NCI-H446 treated with DMSO at 0.1 percent for 48 hours (cell line): ENCODE measurements at regions not wholly inside any gene's neighbourhood (a gene's known extent, or its start where the extent isn't known, plus 50 kb on each side); places are given as distances from the start of the nearest gene placed in this dataset.

Experiments
- DNase-seq: peaks from one replicate; lab custom pipeline; 2025; lab: John Stamatoyannopoulos, UW

DNA sequence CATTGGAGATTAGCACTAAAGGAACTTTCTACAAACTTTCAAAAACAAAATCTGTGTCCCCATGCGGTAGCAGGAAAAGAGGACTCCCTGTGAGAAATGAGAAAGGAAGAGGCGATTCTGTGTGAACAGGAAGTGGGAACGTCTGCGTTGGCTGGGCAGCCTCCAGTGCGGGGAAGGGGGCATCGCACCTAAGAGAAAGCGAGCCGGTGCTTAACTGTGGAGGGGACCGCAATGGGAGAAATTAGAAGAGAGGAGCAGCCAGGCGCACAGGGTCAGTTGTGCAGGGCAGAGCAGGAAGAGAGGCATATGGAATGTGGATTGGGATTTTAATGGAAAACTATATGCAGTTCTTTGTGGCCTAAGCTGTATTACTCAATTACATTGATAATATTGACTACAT is 77.4 kb upstream of the DOCK9 start:
- no peak for DNase-seq

GRCh38 chr13:99055735-99056134 is 77.9 kb upstream of the DOCK9 start:
- no peak for DNase-seq

GRCh38 chr13:99056381-99057014 is 78.6 kb upstream of the DOCK9 start:
- DNase-seq = no peak

DNA sequence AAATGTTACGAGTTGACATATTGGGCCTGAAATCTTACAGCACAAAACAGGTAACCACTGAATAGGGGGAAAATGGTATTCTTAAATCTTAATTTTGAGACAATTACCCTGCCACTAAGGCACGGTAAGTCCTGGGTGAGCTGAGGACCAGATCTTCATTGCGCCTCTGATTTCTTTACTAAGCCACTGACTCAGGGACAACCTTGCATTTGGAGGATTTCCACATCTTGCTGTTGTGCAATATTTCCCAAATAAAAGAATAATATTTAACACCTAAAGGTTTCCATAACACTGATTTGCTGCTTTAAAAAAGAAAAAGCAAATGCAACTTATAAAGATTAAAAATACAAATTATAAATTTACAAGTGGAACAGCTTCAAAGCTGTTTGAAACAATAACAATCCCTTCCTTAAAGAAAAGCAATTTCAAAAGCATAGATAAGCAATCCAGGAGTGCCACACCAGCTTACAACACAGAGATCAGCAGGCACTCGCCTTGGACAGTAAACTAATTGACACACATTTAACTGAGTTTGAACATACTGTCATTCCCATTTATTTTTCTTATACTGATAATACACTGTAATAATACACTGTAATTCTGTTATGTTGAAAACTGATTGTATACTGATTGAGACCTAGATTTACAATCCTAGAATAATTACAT is 79.6 kb upstream of the DOCK9 start:
- DNase-seq = no peak

- DNase-seq = no peak
Observed at GRCh38 chr13:99058527-99059495, 80.9 kb upstream of the DOCK9 start.

DNA sequence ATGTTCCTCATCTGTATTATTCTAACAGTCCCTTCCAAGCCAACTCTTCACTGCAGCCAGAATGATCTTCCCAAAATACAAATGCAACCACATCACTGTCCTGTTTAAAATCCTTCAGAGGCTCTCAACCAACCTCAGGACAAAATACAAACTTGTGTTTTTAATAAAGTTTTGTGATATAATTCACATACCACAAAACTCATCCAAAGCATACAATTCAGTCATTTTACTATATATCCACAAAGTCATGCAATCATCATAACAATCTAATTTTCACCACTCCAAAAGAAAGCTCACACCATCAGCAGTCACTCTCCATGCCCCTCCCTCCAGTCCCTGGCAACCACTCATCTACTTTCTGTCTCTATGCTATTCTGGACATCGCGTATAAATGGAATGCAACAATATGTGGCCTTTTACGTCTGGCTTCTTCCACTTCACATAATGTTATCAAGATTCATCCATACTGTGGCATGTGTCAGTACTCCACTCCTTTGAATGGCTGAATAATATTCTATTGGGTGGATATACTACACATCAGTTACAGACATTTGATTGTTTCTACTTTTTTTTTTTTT is 81.7 kb upstream of the DOCK9 start:
- DNase-seq = no peak

DNA sequence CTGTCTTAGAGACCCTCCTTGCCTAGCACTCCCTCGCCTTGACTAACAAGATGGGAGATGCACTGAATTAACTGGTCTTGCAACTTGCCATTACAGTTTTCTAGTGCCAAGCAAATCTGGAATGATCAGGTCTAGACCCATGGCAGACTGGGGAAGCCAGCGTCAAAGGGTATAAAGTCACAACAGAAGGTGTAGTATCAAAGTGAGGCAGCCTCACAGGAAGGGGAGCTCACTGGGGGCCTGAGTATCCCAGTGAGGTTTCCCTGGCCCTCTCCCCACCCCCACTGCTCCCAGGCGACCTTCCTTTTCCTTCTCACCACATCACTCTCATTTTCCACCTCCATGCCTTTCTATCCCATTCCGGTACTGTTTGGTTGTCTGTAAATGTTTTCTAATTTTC is 83.5 kb upstream of the DOCK9 start:
- no peak for DNase-seq

- peak; percentile 41 for DNase-seq
Observed at GRCh38 chr13:99062593-99062992, 84.7 kb upstream of the DOCK9 start.

DNA sequence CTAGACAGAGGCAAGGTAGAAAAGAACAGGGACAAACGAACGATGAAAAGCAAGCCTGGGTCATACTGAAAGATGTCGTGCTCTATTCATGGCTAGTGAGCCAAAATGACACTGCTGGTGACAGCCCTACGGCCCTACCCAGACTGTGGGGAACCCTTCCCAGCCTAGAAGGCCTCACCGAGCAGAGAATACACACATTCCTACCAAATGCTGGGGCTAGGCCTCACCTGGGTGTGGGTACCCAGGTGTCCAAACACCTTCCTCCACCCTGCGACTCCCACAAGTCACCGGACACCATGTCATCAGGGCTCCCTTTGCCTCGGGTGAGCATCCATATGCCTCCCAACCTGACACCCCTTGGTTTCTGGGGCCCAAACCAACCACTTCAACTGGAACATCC is 85.3 kb upstream of the DOCK9 start:
- DNase-seq = no peak

DNA sequence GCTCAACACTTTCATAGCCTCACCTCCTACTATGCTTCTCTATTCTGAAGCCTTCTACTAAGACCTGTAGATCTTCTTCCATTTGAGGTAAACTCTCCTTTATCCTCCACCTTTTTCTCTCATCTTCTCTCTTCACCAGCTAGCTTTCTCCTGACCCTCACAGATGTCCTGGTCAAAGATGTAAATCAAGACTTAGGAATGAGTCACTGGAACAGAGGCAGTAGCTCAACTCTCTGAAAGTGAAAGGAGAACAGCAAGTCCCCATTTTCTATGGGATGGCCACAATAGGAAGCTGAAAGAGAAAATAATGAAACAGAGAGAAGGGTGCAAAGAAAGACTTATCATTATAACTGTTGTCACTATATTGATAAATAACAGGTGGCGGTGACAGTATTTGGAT is 86.1 kb upstream of the DOCK9 start:
- no peak for DNase-seq

DNA sequence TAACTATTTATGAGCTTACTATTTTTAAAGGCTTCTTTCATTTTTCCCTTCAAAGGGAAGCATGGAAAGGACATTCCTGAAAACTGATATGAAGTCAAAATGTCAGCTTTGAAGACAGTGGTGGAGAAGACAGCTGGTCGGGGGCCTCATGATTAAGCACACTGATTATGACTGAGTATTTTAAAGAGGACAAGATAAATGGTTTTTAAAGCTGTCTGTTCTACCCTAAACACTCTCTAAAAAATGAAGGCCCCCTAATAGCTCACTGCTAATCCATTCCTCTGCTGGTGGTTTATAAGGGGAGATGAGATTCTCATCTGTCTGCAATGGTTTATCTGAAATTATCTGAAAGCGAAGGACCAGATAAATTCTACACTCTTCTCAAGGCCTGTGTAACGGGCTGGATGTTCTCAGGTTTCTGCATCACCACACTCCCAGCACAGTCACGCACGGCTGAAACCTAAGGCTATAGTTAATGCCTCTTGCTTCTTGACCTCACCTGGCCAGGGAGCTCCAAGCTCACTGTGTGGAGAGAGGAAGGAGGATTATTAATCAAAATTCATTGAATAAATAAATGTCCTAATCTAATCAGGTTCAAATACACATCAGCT is 86.9 kb upstream of the DOCK9 start:
- no peak for DNase-seq

GRCh38 chr13:99065235-99066015 is 87.6 kb upstream of the DOCK9 start:
- DNase-seq = no peak

DNA sequence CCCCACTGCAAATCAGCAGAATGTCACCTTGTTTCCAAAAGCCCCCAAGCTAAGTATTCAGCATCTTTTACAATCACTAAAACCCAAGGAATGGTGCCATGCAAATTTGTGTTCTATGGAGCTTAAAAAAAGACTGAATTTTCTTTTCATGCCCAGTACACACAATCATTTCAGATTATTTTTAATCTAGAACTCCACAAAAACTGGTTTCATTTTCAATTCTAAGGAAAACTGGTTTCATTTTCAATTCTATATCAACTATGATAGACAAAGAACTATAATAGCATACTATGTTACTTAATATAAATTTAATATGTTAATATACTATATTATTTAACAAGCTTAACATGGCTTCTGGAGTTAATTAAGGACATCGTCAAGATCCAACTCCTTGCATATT is 88.4 kb upstream of the DOCK9 start:
- DNase-seq = no peak

GRCh38 chr13:99067159-99067985 is 89.5 kb upstream of the DOCK9 start:
- no peak for DNase-seq

GRCh38 chr13:99071211-99071610 is 93.3 kb upstream of the DOCK9 start:
- no peak for DNase-seq

DNA sequence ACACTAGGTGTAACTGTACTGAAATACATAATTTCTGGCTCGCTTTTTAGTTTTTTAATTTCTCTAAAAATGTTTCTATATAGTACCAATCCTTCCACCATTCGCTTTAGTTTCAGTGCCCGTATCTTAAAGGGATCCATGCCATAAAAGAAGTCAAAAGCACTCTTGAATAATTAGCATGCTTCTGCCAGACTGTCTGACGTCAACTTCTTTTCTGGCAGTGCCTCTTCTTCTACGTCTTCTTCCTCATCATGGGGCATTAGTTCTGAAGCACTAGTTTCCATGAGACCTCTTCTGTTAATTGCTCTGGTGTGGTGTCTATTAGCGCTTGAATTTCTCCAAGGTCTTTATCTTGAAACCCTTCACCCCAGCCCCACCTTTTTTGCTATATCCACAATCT is 93.8 kb upstream of the DOCK9 start:
- no peak for DNase-seq

DNA sequence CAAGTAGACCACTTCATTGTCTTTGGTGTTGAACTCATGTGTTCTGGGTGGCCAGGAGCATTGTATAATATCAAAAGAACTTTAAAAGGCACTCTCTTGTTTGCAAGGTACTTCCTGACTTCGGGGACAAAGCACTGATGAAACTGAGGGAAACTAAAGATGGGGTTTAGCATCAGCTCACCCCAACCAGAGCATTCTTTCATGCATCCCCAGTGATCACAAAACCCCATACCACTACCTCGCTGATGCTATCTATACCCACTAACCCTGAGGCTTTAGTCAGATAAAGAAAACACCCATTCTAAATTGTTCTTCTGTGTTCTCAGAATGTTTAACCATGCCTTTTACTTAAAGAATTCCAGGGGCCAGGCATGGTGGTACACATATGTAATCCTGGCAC is 94.5 kb upstream of the DOCK9 start:
- no peak for DNase-seq

DNA sequence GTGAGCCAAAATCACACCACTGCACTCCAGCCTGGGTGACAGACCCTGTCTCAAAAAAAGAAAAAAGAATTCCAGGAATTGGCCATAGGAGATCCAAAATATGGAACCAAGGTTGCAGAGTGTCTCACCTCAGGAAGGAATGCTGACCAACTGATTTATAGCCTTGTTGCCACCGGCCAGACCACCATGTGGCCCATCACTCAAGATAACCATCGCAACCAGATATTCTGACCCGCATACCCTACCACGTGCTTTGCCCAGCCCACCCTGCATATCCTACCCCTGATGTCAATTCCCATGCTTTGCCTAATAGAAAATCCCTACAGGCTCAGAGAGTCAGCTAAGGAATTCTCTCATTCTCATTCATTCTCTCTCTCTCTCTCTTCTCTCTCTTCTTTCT is 95.1 kb upstream of the DOCK9 start:
- DNase-seq = no peak

GRCh38 chr13:99074693-99075092 is 96.8 kb upstream of the DOCK9 start:
- no peak for DNase-seq
